Globus pallidus (tissue), 1 donor: ENCODE measurements at regions not wholly inside any gene's neighbourhood (a gene's known extent, or its start where the extent isn't known, plus 50 kb on each side); places are given as distances from the start of the nearest gene placed in this dataset.
"Not testable (repeated sequence)": the region's sequence is repeated elsewhere in the genome, so short reads cannot be mapped to it uniquely, and the experiment has no call there.

Source experiments
- DNase-seq: peaks from one replicate; pipeline ENCODE4 v3.0.0-alpha.2; 2015; ENCODE audit warnings: low spot score

DNA sequence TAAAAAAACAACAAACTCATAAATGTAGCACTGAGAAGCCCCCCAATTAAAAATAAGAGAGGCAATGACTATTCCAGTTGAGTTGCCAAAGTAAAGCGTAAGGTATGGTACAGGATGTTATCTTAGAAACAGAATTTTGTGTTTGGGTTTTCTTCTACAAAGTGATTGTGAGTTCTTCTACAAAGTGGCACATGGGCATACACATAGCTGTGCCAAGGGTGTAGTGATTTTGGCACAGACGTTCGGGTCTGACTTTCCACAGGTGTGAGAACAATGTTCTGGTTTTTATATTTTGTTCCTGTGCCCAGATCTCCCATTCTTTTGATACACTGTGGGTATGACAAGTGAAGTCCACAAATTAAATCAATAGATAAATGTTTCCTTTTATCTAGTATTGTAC is 190.1 kb upstream of the CSNK1A1L start:
- DNase-seq: no peak

DNA sequence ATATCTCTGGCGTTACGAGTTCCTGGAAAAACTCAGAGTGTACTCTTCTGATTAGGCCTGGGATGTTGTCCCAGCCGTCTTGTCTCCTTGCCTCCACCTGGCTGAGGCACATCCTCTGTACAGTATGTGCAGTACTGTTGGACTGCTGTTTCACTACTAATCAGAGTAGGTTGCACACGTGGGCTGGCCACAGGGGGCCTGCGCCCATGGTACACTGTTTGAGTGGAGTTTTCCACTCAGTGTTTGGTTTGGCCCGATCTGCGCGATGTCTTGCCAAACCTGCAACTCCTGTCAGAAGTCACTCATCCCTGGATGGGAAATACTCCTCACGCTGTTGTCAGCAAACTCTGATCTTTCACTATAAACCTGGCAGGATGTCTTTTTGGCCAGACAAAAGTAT is 189.6 kb upstream of the CSNK1A1L start:
- no peak for DNase-seq

DNA sequence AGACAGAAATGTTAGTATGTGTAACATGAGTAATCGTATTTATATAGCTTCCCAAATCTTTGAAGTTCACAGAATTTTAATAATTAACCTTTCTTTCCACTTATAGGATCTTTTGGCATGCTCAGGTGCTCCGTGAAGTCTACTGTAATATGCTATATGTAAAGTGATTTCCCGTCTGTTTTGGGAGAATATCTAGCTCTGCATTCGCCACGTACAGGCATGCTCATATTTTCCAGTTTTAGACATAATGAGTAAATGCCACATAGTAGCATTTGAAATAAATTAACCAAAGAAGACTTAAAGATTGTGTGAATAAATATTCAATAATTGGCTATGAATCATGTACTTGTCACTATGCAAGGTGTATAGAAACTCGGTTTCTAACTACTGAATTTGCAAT is 189.0 kb upstream of the CSNK1A1L start:
- no peak for DNase-seq

- DNase-seq: no peak
Observed at GRCh38 chr13:37293295-37293694, 187.8 kb upstream of the CSNK1A1L start.

GRCh38 chr13:37290716-37291505 is 185.4 kb upstream of the CSNK1A1L start:
- no peak for DNase-seq

GRCh38 chr13:37289212-37289935 is 183.9 kb upstream of the CSNK1A1L start:
- DNase-seq: peak; percentile 3

DNA sequence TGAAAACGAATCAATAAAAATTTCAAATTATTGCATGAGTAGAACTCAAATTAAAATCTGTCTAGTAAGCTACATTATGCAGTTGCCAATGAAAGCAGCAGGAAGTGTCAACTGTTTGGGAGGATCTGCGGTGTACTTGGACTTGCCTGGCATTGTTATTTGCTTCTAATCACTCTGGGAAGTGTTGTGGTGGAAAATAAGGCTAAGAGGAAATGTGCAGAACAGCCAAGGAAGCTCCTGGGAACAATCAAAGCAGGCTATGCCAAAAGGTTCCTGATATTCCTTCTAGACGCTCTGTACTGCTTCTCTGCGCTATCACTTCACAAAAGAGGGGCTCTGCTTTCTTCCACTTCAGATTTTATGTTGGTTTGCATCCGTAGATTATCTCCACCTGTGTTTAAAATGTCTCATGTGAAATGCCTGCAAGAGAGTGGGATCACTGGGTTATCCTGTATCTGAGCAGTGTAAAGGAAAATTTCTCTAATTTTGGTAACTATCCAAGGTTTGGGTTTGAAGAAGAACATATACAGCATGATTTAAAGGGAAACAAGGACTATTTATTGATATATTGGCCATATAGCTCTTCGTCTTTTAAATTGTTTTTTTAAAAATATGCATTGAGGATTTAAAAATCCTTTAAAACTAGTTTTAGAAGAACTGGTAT is 182.7 kb upstream of the CSNK1A1L start:
- no peak for DNase-seq

DNA sequence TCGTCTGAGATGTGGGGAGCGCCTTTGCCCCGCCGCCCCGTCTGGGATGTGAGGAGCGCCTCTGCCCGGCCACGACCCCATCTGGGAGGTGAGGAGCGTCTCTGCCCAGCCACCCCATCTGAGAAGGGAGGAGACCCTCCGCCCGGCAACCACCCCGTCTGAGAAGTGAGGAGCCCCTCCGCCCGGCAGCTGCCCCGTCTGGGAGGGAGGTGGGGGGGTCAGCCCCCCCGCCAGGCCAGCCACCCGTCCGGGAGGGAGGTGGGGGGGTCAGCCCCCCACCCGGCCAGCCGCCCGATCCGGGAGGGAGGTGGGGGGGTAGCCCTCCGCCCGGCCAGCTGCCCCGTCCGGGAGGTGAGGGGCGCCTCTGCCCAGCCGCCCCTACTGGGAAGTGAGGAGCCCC is 174.8 kb upstream of the CSNK1A1L start:
- DNase-seq: not testable (repeated sequence)

- DNase-seq: no peak
Observed at GRCh38 chr13:37277435-37278144, 172.1 kb upstream of the CSNK1A1L start.

GRCh38 chr13:37277007-37277406 is 171.5 kb upstream of the CSNK1A1L start:
- no peak for DNase-seq

DNA sequence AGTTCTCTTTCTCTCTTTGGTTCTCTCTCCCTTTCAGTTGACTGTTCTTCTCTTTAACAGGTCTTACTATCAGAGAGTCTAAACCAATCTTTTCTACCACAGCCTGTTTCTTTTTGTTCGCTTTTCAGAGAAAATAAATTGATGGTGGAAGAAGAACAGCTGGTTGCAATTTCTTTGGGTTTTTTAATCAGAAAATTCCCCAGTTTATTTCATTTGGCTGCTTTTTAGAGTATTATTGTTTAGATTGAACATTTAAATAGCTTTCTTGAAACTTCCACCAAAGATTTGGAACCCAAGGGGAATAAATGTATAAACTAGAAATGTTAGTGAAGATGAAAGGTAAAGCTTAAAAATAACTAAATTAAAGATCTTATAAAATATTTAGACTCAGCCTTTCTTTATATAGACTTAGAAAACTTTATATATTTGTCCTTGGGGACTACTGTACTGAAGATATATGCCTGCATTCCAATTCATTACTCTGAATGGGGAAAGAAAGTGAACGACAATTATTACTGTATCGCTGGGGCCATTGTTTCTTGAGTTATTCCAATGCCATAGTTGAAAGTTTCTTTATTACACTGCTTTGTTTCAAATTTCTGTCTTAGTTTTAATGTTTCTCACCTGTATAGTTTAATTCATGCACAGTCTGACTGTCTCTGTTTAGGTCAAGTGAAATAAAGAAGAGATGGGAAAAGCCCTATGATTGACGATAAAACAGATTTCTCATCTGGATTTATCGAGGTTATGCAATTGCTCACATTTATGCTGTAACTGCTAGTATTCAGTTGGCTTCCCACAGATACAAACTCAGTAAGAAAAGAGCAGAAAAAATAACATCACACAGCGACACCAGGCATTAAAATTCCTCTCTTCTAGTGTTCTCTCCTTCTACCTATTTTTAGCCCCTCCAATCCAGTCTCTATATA is 169.4 kb upstream of the CSNK1A1L start:
- no peak for DNase-seq

DNA sequence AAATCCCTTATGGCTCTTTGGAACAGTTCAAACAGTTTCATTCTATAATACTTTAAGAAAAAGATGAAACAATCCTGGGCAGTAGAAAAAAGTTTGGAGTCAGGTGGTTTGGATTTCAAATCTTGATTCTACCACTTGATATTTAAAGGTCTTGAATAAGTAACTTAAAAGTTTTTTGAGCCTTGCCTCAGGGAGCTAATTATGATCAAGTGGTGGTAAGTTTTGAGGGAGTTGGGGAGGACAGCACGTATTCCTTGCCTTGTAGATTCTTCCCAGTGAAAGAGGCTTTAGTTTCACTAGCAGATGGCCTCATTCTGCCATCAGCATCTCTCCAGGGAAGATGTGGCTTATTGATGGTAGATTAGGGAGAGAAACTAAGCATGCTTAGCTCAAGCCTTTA is 168.4 kb upstream of the CSNK1A1L start:
- DNase-seq: no peak

- DNase-seq: no peak
Observed at GRCh38 chr13:37270226-37271001, 164.9 kb upstream of the CSNK1A1L start.

GRCh38 chr13:37263871-37264270 is 158.4 kb upstream of the CSNK1A1L start:
- DNase-seq: no peak

GRCh38 chr13:37257706-37258105 is 152.2 kb upstream of the CSNK1A1L start:
- no peak for DNase-seq

DNA sequence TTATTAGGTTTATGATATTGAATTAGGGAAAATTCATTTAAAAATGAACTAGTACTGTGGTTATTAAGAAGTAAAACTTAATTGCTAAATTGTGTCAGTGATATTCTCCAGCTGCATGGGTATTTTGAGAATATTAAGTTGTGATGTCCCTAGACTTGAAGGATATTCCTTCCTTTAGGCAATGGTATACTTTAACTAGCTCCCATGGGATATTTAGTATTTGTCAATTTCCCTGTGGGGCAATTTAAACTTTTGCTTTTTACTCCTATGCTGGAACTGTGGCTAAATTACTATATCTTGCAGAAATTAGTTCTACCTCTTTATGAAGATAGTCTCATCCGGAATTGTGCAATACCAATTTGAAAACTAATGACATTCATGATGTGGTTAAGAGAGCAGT is 151.6 kb upstream of the CSNK1A1L start:
- no peak for DNase-seq

- DNase-seq: no peak
Observed at GRCh38 chr13:37241786-37242185, 136.3 kb upstream of the CSNK1A1L start.

DNA sequence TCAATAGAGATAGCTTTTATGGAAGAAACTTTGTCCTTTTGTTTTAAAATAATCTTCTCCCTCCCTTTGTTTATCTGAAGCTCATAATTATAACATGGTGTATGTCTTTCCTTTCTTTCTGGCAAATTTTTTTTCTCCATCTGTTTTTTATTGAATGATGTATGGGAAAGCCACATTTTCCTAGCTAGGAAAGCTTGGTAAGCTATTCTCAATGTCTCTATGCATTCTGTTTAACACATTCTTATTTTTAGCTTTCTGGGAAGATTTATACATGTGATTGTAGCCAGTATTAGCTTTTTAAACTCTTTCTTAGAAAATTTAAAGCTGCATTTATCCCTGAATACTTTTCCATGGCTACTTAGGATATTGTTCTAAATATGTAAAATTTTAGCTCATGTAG is 124.9 kb upstream of the CSNK1A1L start:
- no peak for DNase-seq

DNA sequence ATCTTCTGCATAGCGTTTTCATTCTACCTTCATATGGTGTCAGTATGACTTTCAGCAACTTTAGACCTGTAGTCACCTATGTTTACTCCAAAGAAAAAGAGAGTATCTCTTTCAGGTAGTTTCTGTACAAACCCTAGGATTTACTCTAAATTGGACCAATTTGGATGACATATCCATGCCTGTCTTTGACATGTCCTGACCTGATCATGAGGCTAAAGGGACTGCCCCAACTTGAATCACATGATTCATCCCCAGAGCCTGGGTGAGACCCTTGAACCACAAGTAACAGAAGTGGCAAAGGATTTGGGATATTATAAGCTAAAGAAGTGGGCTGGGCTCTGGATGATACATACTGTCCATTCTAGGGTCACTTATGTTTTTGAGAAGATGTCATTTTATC is 124.5 kb upstream of the CSNK1A1L start:
- no peak for DNase-seq

DNA sequence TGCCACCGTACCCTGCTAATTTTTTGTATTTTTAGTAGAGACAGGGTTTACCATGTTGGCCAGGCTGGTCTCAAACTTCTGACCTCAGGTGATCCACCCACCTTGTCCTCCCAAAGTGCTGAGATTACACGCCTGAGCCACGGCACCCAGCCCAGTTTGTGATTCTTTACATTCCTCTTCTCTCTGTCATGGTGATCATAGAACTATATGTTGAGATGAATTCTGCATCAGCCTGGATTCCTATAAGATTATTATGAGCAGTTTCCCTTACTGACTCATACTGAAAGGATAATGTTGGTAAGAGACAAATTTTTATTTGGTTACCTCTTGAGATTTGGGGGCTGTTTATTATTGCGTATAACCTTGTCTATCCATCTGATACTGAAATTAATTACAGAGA is 121.5 kb upstream of the CSNK1A1L start:
- no peak for DNase-seq
